Smooth muscle cell (in vitro differentiated cells): ENCODE measurements at regions not wholly inside any gene's neighbourhood (a gene's known extent, or its start where the extent isn't known, plus 50 kb on each side); places are given as distances from the start of the nearest gene placed in this dataset.
"Not testable (repeated sequence)": the region's sequence is repeated elsewhere in the genome, so short reads cannot be mapped to it uniquely, and the experiment has no call there.

Experiments
- DNase-seq: peaks from one replicate; lab custom pipeline; 2025; ENCODE audit not compliant: unreplicated experiment; lab: John Stamatoyannopoulos, UW
- H2AFZ ChIP-seq: fragments of 200-600 bp; sonication (generic); 2 replicates; pipeline ENCODE4 v1.6.0; 2016; ENCODE audit warnings: antibody characterized with exemption, low read depth, mild to moderate bottlenecking
- H3F3A ChIP-seq: fragments of 200-600 bp; sonication (generic); 2 replicates; pipeline ENCODE4 v1.6.0; 2017; ENCODE audit warnings: antibody characterized with exemption, low read depth
- H3K27ac ChIP-seq: fragments of 200-600 bp; sonication (generic); 2 replicates; pipeline ENCODE4 v1.5.1; 2016; ENCODE audit warnings: low read depth, mild to moderate bottlenecking
- H3K27me3 ChIP-seq: fragments of 200-600 bp; sonication (generic); 2 replicates; pipeline ENCODE4 v1.6.1; 2016; ENCODE audit warnings: low read depth, mild to moderate bottlenecking
- H3K36me3 ChIP-seq: fragments of 200-600 bp; sonication (generic); 2 replicates; pipeline ENCODE4 v1.5.1; 2016; ENCODE audit warnings: low read depth
- H3K4me1 ChIP-seq: fragments of 200-600 bp; sonication (generic); 2 replicates; pipeline ENCODE4 v1.5.1; 2016; ENCODE audit warnings: low read depth
- H3K4me2 ChIP-seq: fragments of 200-600 bp; sonication (generic); 2 replicates; pipeline ENCODE4 v1.6.0; 2016; ENCODE audit warnings: mild to moderate bottlenecking
- H3K4me3 ChIP-seq: fragments of 200-600 bp; sonication (generic); 2 replicates; pipeline ENCODE4 v1.5.1; 2016; ENCODE audit warnings: mild to moderate bottlenecking
- H3K79me2 ChIP-seq: fragments of 200-600 bp; sonication (generic); 2 replicates; pipeline ENCODE4 v1.6.0; 2016; ENCODE audit warnings: low read depth, mild to moderate bottlenecking
- H3K9ac ChIP-seq: fragments of 200-600 bp; sonication (generic); 2 replicates; pipeline ENCODE4 v1.6.0; 2016; ENCODE audit warnings: low read depth
- H3K9me3 ChIP-seq: fragments of 200-600 bp; sonication (generic); replicated peaks from 2 replicates; pipeline ENCODE4 v1.5.1; 2016; ENCODE audit warnings: low read depth
- H4K20me1 ChIP-seq: fragments of 200-600 bp; sonication (generic); 2 replicates; pipeline ENCODE4 v1.6.0; 2016; ENCODE audit warnings: low read depth
- WGBS: methylation state at CpG from one replicate; pipeline ENCODE4 v1.1.7; 2016; ENCODE audit warnings: low lambda C conversion rate; 5-methylcytosine and 5-hydroxymethylcytosine counted together
- TF ChIP-seq, protein P1 (sequence below): fragments of 200-600 bp; sonication (generic); IDR thresholded peaks from 2 replicates; pipeline ENCODE4 v1.5.1; 2017; ENCODE audit warnings: borderline replicate concordance, mild to moderate bottlenecking, antibody characterized with exemption; ENCODE audit not compliant: insufficient read depth, poor library complexity, severe bottlenecking

DNA sequence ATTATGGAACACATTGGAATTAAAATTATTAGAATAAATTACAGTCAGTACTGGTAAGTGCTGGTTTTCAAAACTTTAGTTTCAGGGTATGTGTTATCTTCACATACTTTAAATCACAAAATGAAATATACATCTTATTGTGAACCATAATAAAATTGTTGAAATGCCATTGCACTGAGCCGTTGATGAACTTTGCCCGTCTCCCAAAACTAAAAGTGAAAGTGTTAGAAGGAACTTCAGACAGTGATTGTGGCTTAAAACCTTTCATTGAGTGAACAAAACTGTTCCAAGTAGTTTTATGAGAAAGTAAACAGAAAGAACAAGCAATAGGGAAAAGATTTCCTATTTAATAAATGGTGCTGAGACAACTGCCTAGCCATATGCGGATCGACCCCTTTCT, 811.6 kb downstream of the PLCL1 start:
- no peak overlapping the region for H3K4me2 ChIP-seq
- DNase-seq, result no peak
- no peak overlapping the region for H3K9ac ChIP-seq
- no peak overlapping the region for H3K4me3 ChIP-seq
- TF ChIP-seq, protein P1, sequence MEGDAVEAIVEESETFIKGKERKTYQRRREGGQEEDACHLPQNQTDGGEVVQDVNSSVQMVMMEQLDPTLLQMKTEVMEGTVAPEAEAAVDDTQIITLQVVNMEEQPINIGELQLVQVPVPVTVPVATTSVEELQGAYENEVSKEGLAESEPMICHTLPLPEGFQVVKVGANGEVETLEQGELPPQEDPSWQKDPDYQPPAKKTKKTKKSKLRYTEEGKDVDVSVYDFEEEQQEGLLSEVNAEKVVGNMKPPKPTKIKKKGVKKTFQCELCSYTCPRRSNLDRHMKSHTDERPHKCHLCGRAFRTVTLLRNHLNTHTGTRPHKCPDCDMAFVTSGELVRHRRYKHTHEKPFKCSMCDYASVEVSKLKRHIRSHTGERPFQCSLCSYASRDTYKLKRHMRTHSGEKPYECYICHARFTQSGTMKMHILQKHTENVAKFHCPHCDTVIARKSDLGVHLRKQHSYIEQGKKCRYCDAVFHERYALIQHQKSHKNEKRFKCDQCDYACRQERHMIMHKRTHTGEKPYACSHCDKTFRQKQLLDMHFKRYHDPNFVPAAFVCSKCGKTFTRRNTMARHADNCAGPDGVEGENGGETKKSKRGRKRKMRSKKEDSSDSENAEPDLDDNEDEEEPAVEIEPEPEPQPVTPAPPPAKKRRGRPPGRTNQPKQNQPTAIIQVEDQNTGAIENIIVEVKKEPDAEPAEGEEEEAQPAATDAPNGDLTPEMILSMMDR, result no peak
- H2AFZ ChIP-seq, result no peak overlapping the region
- WGBS, result 90% methylated on average over 4 of the region's 4 CpGs
- H3K4me1 ChIP-seq, result no peaks in the 10 kb centered on the region
- H3K27me3 ChIP-seq, result no peaks in the 10 kb centered on the region
- no peaks in the 10 kb centered on the region for H3K9me3 ChIP-seq
- H4K20me1 ChIP-seq, result no peaks in the 10 kb centered on the region
- no peaks in the 10 kb centered on the region for H3K79me2 ChIP-seq
- no peak overlapping the region for H3K27ac ChIP-seq
- no peaks in the 10 kb centered on the region for H3F3A ChIP-seq
- no peaks in the 10 kb centered on the region for H3K36me3 ChIP-seq

DNA sequence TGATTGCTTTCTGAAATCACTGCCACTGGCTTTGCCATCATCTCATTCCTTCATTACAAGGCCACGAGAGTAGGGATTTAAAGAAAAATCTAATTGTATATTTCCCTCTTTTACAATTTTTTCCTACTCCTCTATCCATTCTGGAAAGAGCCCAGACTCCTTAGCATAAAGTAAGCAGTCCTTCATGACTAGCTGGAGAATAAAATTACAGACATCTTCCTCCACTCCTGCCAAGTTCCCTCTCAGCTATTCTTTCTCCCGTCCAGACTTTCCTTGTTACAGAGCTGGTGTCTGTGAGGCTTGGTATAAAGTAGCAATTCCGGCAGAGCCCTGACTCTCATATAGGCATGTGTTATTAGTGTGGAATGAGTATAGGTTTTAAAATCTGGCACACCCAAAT, 806.8 kb downstream of the PLCL1 start:
- Histone ChIP-seq H3K27me3 (no peaks in the 10 kb centered on the region), H2AFZ (no peak overlapping the region), H3K36me3 (no peaks in the 10 kb centered on the region), H4K20me1 (no peaks in the 10 kb centered on the region), H3K9me3 (no peaks in the 10 kb centered on the region), H3K4me1 (no peaks in the 10 kb centered on the region), H3K9ac (no peak overlapping the region), H3K79me2 (no peaks in the 10 kb centered on the region), H3F3A (no peaks in the 10 kb centered on the region), H3K27ac (no peak overlapping the region), H3K4me2 (no peak overlapping the region), H3K4me3 (no peak overlapping the region)
- TF ChIP-seq, protein P1, result no peak
- WGBS, result 85% methylated on average over 3 of the region's 3 CpGs
- no peak for DNase-seq

DNA sequence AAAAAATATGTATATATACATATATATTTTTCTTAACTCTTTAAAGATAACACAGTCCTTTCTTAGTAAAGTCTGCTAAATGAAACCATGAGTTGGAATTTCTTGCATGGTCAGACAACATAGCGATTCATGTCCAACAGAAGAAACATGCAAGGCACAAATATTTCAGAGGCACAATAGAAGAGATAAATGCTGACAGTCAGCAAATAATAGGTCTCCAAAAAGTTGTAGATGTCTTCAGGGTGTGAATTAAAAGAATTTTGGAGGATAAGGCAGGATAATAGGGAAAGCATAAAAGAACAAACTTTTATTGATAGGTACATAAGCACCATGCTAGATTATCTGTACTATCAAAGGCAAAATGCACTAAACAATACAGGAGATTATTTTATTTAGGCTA, 800.2 kb downstream of the PLCL1 start:
- no peaks in the 10 kb centered on the region for H3K9me3 ChIP-seq

DNA sequence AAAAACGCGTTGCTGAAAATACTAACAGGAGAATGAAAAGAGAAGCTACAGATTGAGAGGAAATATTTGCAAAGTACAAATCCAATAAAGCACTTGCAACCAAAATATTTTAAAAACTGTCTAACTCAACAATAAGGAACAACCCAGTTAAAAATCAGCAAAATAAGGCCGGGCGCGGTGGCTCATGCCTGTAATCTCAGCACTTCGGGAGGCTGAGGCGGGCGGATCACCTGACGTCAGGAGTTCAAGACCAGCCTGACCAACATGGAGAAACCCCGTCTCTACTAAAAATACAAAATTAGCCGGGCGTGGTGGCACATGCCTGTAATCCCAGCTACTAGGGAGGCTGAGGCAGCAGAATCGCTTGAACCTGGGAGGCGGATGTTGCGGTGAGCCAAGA, 798.6 kb downstream of the PLCL1 start:
- not testable (repeated sequence) for H3F3A ChIP-seq, H2AFZ ChIP-seq, H3K27ac ChIP-seq, H3K9ac ChIP-seq, H3K4me1 ChIP-seq, DNase-seq, H3K36me3 ChIP-seq, H3K79me2 ChIP-seq, H3K9me3 ChIP-seq, H3K4me3 ChIP-seq, H3K4me2 ChIP-seq, H3K27me3 ChIP-seq, H4K20me1 ChIP-seq
- over 99% methylated on average over 15 of the region's 15 CpGs for WGBS

More for the DNA sequence above, 800.2 kb downstream of the PLCL1 start:
- Histone ChIP-seq H4K20me1 (no peaks in the 10 kb centered on the region), H3K27ac (no peak overlapping the region), H3K9ac (no peak overlapping the region), H3K79me2 (no peaks in the 10 kb centered on the region), H3K36me3 (no peaks in the 10 kb centered on the region), H3F3A (no peaks in the 10 kb centered on the region), H3K4me2 (no peak overlapping the region), H3K27me3 (peaks cover 9% of the 10 kb centered on the region), H2AFZ (no peak overlapping the region), H3K4me3 (no peak overlapping the region), H3K4me1 (no peaks in the 10 kb centered on the region)
- 100% methylated on average over 1 of the region's 1 CpG for WGBS
- TF ChIP-seq, protein P1, result no peak
- no peak for DNase-seq
